H1 (cell line): ENCODE measurements at regions not wholly inside any gene's neighbourhood (a gene's known extent, or its start where the extent isn't known, plus 50 kb on each side); places are given as distances from the start of the nearest gene placed in this dataset.

Experiments
- CTCF ChIA-PET: fragments of 300-600 bp; sonication (Branson Sonifier 250); formaldehyde crosslinking; loops from one replicate; lab custom pipeline; 2021; ENCODE audit not compliant: partially characterized antibody; lab: Charles Lee
- POLR2A ChIA-PET: fragments of 300-600 bp; sonication (Branson Sonifier 250); formaldehyde crosslinking; loops from one replicate; lab custom pipeline; 2021; ENCODE audit warnings: inconsistent platforms; ENCODE audit not compliant: partially characterized antibody; lab: Charles Lee
- DNase-seq, 2 experiments: peaks; one replicate each; pipeline versions ENCODE4 v3.0.0 to v3.0.0-alpha.2; 2010 to 2022; ENCODE audit warnings: low spot score in 2 of 2, low read depth in 1 of 2, mixed read lengths in 1 of 2
- FAIRE-seq: peaks from 2 replicates; lab custom pipeline; 2011; peaks lifted over from hg19 to GRCh38; lab: Jason Lieb, UNC
- H2AFZ ChIP-seq: 2 replicates; pipeline ENCODE4 v1.8.1; 2012; ENCODE audit warnings: low read length, inconsistent platforms
- H2AK5ac ChIP-seq: 2 replicates; pipeline ENCODE4 v1.6.1; 2013; ENCODE audit warnings: low read depth, low read length
- H2BK120ac ChIP-seq: replicated peaks from 2 replicates; pipeline ENCODE3; 2013; ENCODE audit warnings: low read depth, low read length, inconsistent platforms
- H2BK12ac ChIP-seq: 2 replicates; pipeline ENCODE4 v1.6.1; 2013; ENCODE audit warnings: low read depth, low read length
- H2BK15ac ChIP-seq: 2 replicates; pipeline ENCODE4 v1.6.1; 2013; ENCODE audit warnings: low read length
- H2BK20ac ChIP-seq: 2 replicates; pipeline ENCODE4 v1.6.1; 2013; ENCODE audit warnings: low read length
- H2BK5ac ChIP-seq: 2 replicates; pipeline ENCODE4 v1.6.1; 2013; ENCODE audit warnings: low read depth, low read length
- H3K14ac ChIP-seq: 2 replicates; pipeline ENCODE4 v1.6.1; 2013; ENCODE audit warnings: inconsistent platforms; ENCODE audit not compliant: insufficient read length
- H3K18ac ChIP-seq: 2 replicates; pipeline ENCODE4 v1.6.1; 2013; ENCODE audit warnings: low read length; ENCODE audit errors: extremely low read depth
- H3K23ac ChIP-seq: 2 replicates; pipeline ENCODE4 v1.6.1; 2013; ENCODE audit warnings: inconsistent platforms; ENCODE audit not compliant: insufficient read length
- H3K23me2 ChIP-seq: 2 replicates; pipeline ENCODE4 v1.6.1; 2013; ENCODE audit warnings: low read depth, low read length
- H3K27ac ChIP-seq: 2 replicates; pipeline ENCODE4 v1.6.1; 2011; ENCODE audit warnings: low read depth, low read length, inconsistent platforms
- H3K27me3 ChIP-seq, 4 experiments: replicated peaks in 1 of 4; 1 replicate in 1 of 4; 2 replicates in 3 of 4; pipeline versions ENCODE4 v1.6.1 to v1.8.1; 2011 to 2013; ENCODE audit warnings: low read length in 3 of 4, mild to moderate bottlenecking in 3 of 4, inconsistent platforms in 2 of 4, mixed read lengths in 2 of 4, moderate library complexity in 1 of 4; ENCODE audit not compliant: control insufficient read depth in 3 of 4, insufficient read depth in 3 of 4; ENCODE audit errors: extremely low read depth in 1 of 4
- H3K36me3 ChIP-seq, 4 experiments: 2 replicates each; pipeline versions ENCODE4 v1.6.1 to v1.8.1; 2011 to 2013; ENCODE audit warnings: mild to moderate bottlenecking in 4 of 4, low read length in 3 of 4, moderate library complexity in 2 of 4, control low read depth in 1 of 4, inconsistent platforms in 1 of 4; ENCODE audit not compliant: insufficient read depth in 4 of 4, control insufficient read depth in 2 of 4
- H3K4ac ChIP-seq: replicated peaks from 2 replicates; pipeline ENCODE3; 2013; ENCODE audit warnings: low read length, low read depth, mixed read lengths, inconsistent platforms; ENCODE audit not compliant: insufficient read length
- H3K4me1 ChIP-seq, 4 experiments: replicated peaks in 1 of 4; 1 replicate in 1 of 4; 2 replicates in 3 of 4; pipeline versions ENCODE4 v1.6.1 to v1.8.1; 2011 to 2013; ENCODE audit warnings: low read length in 3 of 4, inconsistent platforms in 2 of 4, mixed read lengths in 1 of 4; ENCODE audit not compliant: insufficient read depth in 4 of 4, control insufficient read depth in 3 of 4
- H3K4me2 ChIP-seq, 2 experiments: 2 replicates each; pipeline versions ENCODE4 v1.6.1 to v1.8.1; 2011 to 2013; ENCODE audit warnings: low read depth in 2 of 2, low read length in 2 of 2, control low read depth in 1 of 2, inconsistent platforms in 1 of 2, mild to moderate bottlenecking in 1 of 2; ENCODE audit not compliant: insufficient read depth in 1 of 2
- H3K4me3 ChIP-seq, 4 experiments: fragments of 200-600, 300-600 bp in 1 of 4; sonication (generic), shearing (Covaris generic), sonication (Bioruptor Twin) in 1 of 4; 2 replicates each; pipeline versions ENCODE4 v1.5.1 to v1.8.1; 2011 to 2016; ENCODE audit warnings: low read length in 4 of 4, low read depth in 3 of 4, control low read depth in 2 of 4, inconsistent platforms in 2 of 4, mild to moderate bottlenecking in 2 of 4, mixed read lengths in 1 of 4, moderate library complexity in 1 of 4; ENCODE audit not compliant: insufficient read depth in 2 of 4; ENCODE audit errors: extremely low read depth in 1 of 4
- H3K56ac ChIP-seq: replicated peaks from 2 replicates; pipeline ENCODE3; 2013; ENCODE audit warnings: low read depth, mild to moderate bottlenecking, mixed read lengths, low read length, inconsistent platforms; ENCODE audit not compliant: insufficient read length
- H3K79me1 ChIP-seq: 2 replicates; pipeline ENCODE4 v1.6.1; 2013; ENCODE audit warnings: low read depth, low read length, control low read depth
- H3K79me2 ChIP-seq, 2 experiments: 2 replicates each; pipeline versions ENCODE4 v1.6.1 to v1.8.1; 2012 to 2013; ENCODE audit warnings: low read length in 2 of 2, mild to moderate bottlenecking in 2 of 2, inconsistent platforms in 1 of 2; ENCODE audit not compliant: insufficient read depth in 2 of 2, control insufficient read depth in 1 of 2
- H3K9ac ChIP-seq, 4 experiments: replicated peaks in 1 of 4; 1 replicate in 1 of 4; 2 replicates in 3 of 4; pipeline versions ENCODE4 v1.6.1 to v1.8.1; 2011 to 2013; ENCODE audit warnings: low read depth in 3 of 4, low read length in 3 of 4, control low read depth in 2 of 4, mild to moderate bottlenecking in 2 of 4, moderate library complexity in 2 of 4, inconsistent platforms in 1 of 4; ENCODE audit errors: extremely low read depth in 1 of 4
- H3K9me3 ChIP-seq, 2 experiments: 2 replicates each; pipeline versions ENCODE4 v1.6.1 to v1.8.1; 2012 to 2013; ENCODE audit warnings: mild to moderate bottlenecking in 2 of 2, moderate library complexity in 2 of 2, control low read depth in 1 of 2, inconsistent platforms in 1 of 2, low read depth in 1 of 2, low read length in 1 of 2, mixed read lengths in 1 of 2; ENCODE audit not compliant: insufficient read depth in 2 of 2
- H4K20me1 ChIP-seq, 2 experiments: replicated peaks in 1 of 2; 2 replicates each; pipeline versions ENCODE3 to v1.8.1; 2011 to 2013; ENCODE audit warnings: inconsistent platforms in 2 of 2, low read length in 2 of 2, mild to moderate bottlenecking in 1 of 2; ENCODE audit not compliant: insufficient read depth in 2 of 2, control insufficient read depth in 1 of 2
- H4K5ac ChIP-seq: 2 replicates; pipeline ENCODE4 v1.6.1; 2013; ENCODE audit warnings: low read length, low read depth, mixed read lengths, inconsistent platforms; ENCODE audit not compliant: insufficient read length
- H4K8ac ChIP-seq: 2 replicates; pipeline ENCODE4 v1.8.0; 2013; ENCODE audit warnings: mild to moderate bottlenecking, moderate library complexity, low read length, inconsistent platforms; ENCODE audit not compliant: insufficient read depth; ENCODE audit errors: extremely low read depth
- H4K91ac ChIP-seq: replicated peaks from 2 replicates; pipeline ENCODE3; 2013; ENCODE audit warnings: low read length, mixed read lengths, inconsistent platforms; ENCODE audit not compliant: insufficient read length
- SAP30 ChIP-seq: fragments of 300-600 bp; sonication (generic); IDR thresholded peaks from 2 replicates; pipeline ENCODE4 v1.7.1; 2012; ENCODE audit warnings: low read length, moderate library complexity, mild to moderate bottlenecking, inconsistent platforms; ENCODE audit not compliant: insufficient read depth, insufficient replicate concordance
- WGBS, 2 experiments: shearing (Covaris generic) in 1 of 2; methylation state at CpG; one replicate each; pipeline versions ENCODE4 v1.1.6 to v1.1.7; 2013 to 2015; ENCODE audit warnings: low lambda C conversion rate in 2 of 2, mixed read lengths in 2 of 2, inconsistent platforms in 1 of 2, low coverage in 1 of 2, missing lambda C conversion rate in 1 of 2; ENCODE audit not compliant: insufficient replicate concordance in 2 of 2, insufficient coverage in 1 of 2, insufficient read length in 1 of 2; ENCODE audit errors: extremely low coverage in 1 of 2, missing lambda C conversion rate in 1 of 2; 5-methylcytosine and 5-hydroxymethylcytosine counted together
- TF ChIP-seq, protein P1 (sequence below): IDR thresholded peaks from 2 replicates; pipeline ENCODE4 v1.6.1; 2012; ENCODE audit warnings: inconsistent platforms

DNA sequence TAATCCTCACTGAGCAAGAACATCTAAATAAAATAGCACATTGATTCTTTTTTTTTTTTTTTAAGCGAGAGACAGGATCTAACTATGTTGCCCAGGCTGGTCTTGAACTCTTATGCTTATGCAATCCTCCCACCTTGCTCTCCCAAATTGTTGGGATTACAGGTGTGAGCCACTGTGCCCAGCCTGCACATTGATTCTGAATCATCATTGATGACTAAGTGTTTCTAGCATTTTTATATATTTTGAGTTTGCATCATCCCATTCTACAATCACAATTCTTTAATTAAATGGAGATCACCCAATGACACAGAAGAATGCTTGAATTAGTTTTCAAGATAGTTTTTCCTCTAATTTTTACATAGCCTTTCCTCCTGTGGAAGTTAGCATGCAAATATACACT, 354.1 kb downstream of the KLF5 start:
- Histone ChIP-seq H3K27me3 (no peaks in the 10 kb centered on the region), H3K9me3 (no peaks in the 10 kb centered on the region), H3K36me3 (no peaks in the 10 kb centered on the region), H2AFZ (no peak overlapping the region), H3K27ac (no peak overlapping the region), H3K18ac (no peak overlapping the region), H3K4me3 (no peak overlapping the region), H3K79me2 (no peaks in the 10 kb centered on the region), H3K23me2 (no peaks in the 10 kb centered on the region), H3K4me2 (no peak overlapping the region), H2BK20ac (no peak overlapping the region), H2BK120ac (no peak overlapping the region), H2BK15ac (no peak overlapping the region), H2BK12ac (no peak overlapping the region), H3K9ac (no peak overlapping the region), H2AK5ac (no peak overlapping the region), H3K56ac (no peak overlapping the region), H4K91ac (no peak overlapping the region), H3K23ac (no peak overlapping the region), H3K14ac (no peak overlapping the region), H3K79me1 (no peaks in the 10 kb centered on the region), H4K5ac (no peak overlapping the region), H4K20me1 (no peaks in the 10 kb centered on the region), H3K4me1 (no peaks in the 10 kb centered on the region), H2BK5ac (no peak overlapping the region), H4K8ac (no peak overlapping the region), H3K4ac (no peak overlapping the region)
- ChIA-PET POLR2A (no interaction called here), CTCF (no interaction called here)
- 73% methylated on average over 1 of the region's 1 CpG; no CpG with 5 or more reads in 1 of the 2 experiments for WGBS, 2 experiments
- TF ChIP-seq SAP30, result no peak
- TF ChIP-seq, protein P1, sequence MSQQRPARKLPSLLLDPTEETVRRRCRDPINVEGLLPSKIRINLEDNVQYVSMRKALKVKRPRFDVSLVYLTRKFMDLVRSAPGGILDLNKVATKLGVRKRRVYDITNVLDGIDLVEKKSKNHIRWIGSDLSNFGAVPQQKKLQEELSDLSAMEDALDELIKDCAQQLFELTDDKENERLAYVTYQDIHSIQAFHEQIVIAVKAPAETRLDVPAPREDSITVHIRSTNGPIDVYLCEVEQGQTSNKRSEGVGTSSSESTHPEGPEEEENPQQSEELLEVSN, result no peak
- DNase-seq (no peak), FAIRE-seq (no peak)
